C4-2B (cell line): ENCODE measurements at regions not wholly inside any gene's neighbourhood (a gene's known extent, or its start where the extent isn't known, plus 50 kb on each side); places are given as distances from the start of the nearest gene placed in this dataset.

ENCODE experiments used
- H3K27ac ChIP-seq: fragments of 450-650 bp; 2 replicates; pipeline ENCODE4 v1.5.1; 2017
- CTCF ChIP-seq: fragments of 450-650 bp; conservative IDR thresholded peaks from 2 replicates; pipeline ENCODE4 v1.5.1; 2017; ENCODE audit warnings: mild to moderate bottlenecking
- ZFX ChIP-seq: fragments of 450-650 bp; IDR thresholded peaks from 2 replicates; pipeline ENCODE4 v1.6.1; 2017

- TF ChIP-seq ZFX: no peak
- no peak for TF ChIP-seq CTCF
- no peak overlapping the region for H3K27ac ChIP-seq
Measured at GRCh38 chr4:8732092-8732491, 139.5 kb downstream of the CPZ start.

- TF ChIP-seq CTCF (no peak), ZFX (no peak)
- H3K27ac ChIP-seq: no peak overlapping the region
Measured at GRCh38 chr4:8731364-8731763, 138.8 kb downstream of the CPZ start.

DNA sequence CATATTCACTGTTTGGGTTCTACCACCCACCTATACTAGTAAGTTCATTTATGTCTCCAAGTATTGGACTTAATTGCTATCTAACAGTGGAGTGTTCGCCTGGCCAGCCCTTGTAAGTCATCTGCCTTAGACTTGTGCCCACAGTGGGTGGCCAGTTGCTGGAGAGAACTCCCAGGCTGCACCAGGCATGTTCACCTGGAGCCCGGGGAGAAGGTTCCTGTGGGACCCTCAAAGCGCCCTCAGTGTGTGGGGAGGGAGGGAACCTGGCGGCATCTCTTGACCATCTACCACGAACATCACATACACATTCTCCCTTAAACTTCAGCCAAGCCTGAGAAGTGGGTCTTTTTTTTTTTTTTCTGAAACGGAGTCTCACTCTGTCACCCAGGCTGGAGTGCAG lies 138.1 kb downstream of the CPZ start:
- no peak for TF ChIP-seq CTCF
- no peak overlapping the region for H3K27ac ChIP-seq

DNA sequence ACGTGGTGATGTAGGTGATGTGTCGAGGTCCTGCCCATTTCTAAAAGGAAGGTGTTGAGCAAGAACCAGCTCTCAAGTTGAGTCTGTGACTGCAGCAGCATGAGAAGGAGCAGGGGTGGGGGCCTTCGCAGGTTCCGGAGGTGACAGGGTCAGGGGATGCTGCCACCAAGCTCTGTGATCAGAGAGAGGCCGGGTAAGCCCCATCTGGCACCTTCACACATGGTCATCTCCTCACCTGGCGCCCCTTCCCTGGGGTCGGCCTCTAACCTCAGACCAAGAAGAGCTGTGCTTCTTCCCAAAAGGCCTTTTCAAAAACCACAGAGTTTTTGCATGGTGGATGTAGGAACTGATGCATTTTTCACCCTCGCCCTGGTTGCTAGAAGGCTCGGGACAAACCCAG lies 137.6 kb downstream of the CPZ start:
- TF ChIP-seq CTCF: no peak
- H3K27ac ChIP-seq: no peak overlapping the region

GRCh38 chr4:8729408-8730149 lies 137.0 kb downstream of the CPZ start:
- H3K27ac ChIP-seq: no peak overlapping the region
- no peak for TF ChIP-seq ZFX
- TF ChIP-seq CTCF: no peak

- TF ChIP-seq ZFX: no peak
- TF ChIP-seq CTCF: no peak
- H3K27ac ChIP-seq: no peak overlapping the region
Measured at GRCh38 chr4:8728536-8729407, 136.2 kb downstream of the CPZ start.
